ENCODE measurements at regions not wholly inside any gene's neighbourhood (a gene's known extent, or its start where the extent isn't known, plus 50 kb on each side); places are given as distances from the start of the nearest gene placed in this dataset.

- H3K4me1 ChIP-seq = no peaks in the 10 kb centered on the region
- H3K4me3 ChIP-seq = no peak overlapping the region
- H3K36me3 ChIP-seq = no peaks in the 10 kb centered on the region
- 91% methylated on average over 7 of the region's 7 CpGs for WGBS
- peaks cover 8% of the 10 kb centered on the region for H3K27me3 ChIP-seq
- no peak for DNase-seq (ENCODE audit: low spot score in 2 of 2)
- H3K9me3 ChIP-seq = no peaks in the 10 kb centered on the region
- TF ChIP-seq POLR2A (IDR thresholded peaks at IDR 0.05) = no peak
- TF ChIP-seq EP300 (IDR thresholded peaks at IDR 0.05) = no peak
- no peak for TF ChIP-seq CTCF (IDR thresholded peaks at IDR 0.05)
- TF ChIP-seq POLR2AphosphoS5 (IDR thresholded peaks at IDR 0.05) = no peak
- no peak overlapping the region for H3K27ac ChIP-seq
Measured at GRCh38 chr4:110294165-110294564, 95.8 kb upstream of the ELOVL6 start.

- 93% methylated on average over 20 of the region's 23 CpGs for WGBS
- Histone ChIP-seq H3K4me3 (no peak overlapping the region), H3K27ac (no peak overlapping the region), H3K9me3 (no peaks in the 10 kb centered on the region), H3K27me3 (peaks cover 8% of the 10 kb centered on the region), H3K36me3 (no peaks in the 10 kb centered on the region), H3K4me1 (no peaks in the 10 kb centered on the region)
- no peak for TF ChIP-seq EP300 (IDR thresholded peaks at IDR 0.05)
- no peak for TF ChIP-seq CTCF (IDR thresholded peaks at IDR 0.05)
- no peak for TF ChIP-seq POLR2A (IDR thresholded peaks at IDR 0.05)
- no peak for TF ChIP-seq POLR2AphosphoS5 (IDR thresholded peaks at IDR 0.05)
- DNase-seq (ENCODE audit: low spot score in 2 of 2) = no peak
Measured at GRCh38 chr4:110292994-110293744, 94.8 kb upstream of the ELOVL6 start.

- peaks cover 8% of the 10 kb centered on the region for H3K27me3 ChIP-seq
- H3K9me3 ChIP-seq = no peaks in the 10 kb centered on the region
- DNase-seq (ENCODE audit: low spot score in 2 of 2) = no peak
- no peak overlapping the region for H3K4me3 ChIP-seq
- H3K4me1 ChIP-seq = no peaks in the 10 kb centered on the region
- WGBS = 73% methylated on average over 1 of the region's 1 CpG
- no peak overlapping the region for H3K27ac ChIP-seq
- no peaks in the 10 kb centered on the region for H3K36me3 ChIP-seq
- TF ChIP-seq POLR2AphosphoS5 (IDR thresholded peaks at IDR 0.05) = no peak
- TF ChIP-seq CTCF (IDR thresholded peaks at IDR 0.05) = no peak
- TF ChIP-seq EP300 (IDR thresholded peaks at IDR 0.05) = no peak
- TF ChIP-seq POLR2A (IDR thresholded peaks at IDR 0.05) = no peak
Measured at GRCh38 chr4:110290511-110290910, 92.1 kb upstream of the ELOVL6 start.

GRCh38 chr4:110289601-110290100, 91.2 kb upstream of the ELOVL6 start:
- DNase-seq (ENCODE audit: low spot score in 2 of 2) = no peak
- WGBS = 88% methylated on average over 2 of the region's 2 CpGs
- no peaks in the 10 kb centered on the region for H3K36me3 ChIP-seq
- no peak for TF ChIP-seq POLR2AphosphoS5 (IDR thresholded peaks at IDR 0.05)
- TF ChIP-seq POLR2A (IDR thresholded peaks at IDR 0.05) = no peak
- no peak for TF ChIP-seq CTCF (IDR thresholded peaks at IDR 0.05)
- TF ChIP-seq EP300 (IDR thresholded peaks at IDR 0.05) = no peak
- peaks cover 4% of the 10 kb centered on the region for H3K27me3 ChIP-seq
- H3K4me3 ChIP-seq = no peak overlapping the region
- H3K4me1 ChIP-seq = no peaks in the 10 kb centered on the region
- H3K9me3 ChIP-seq = no peaks in the 10 kb centered on the region
- no peak overlapping the region for H3K27ac ChIP-seq

GRCh38 chr4:110287130-110287529, 88.7 kb upstream of the ELOVL6 start:
- H3K27me3 ChIP-seq = no peaks in the 10 kb centered on the region
- no peak overlapping the region for H3K4me3 ChIP-seq
- H3K4me1 ChIP-seq = no peaks in the 10 kb centered on the region
- no peak overlapping the region for H3K27ac ChIP-seq
- no peak for DNase-seq (ENCODE audit: low spot score in 2 of 2)
- no peaks in the 10 kb centered on the region for H3K36me3 ChIP-seq
- H3K9me3 ChIP-seq = no peaks in the 10 kb centered on the region
- TF ChIP-seq CTCF (IDR thresholded peaks at IDR 0.05) = no peak
- TF ChIP-seq POLR2AphosphoS5 (IDR thresholded peaks at IDR 0.05) = no peak
- no peak for TF ChIP-seq EP300 (IDR thresholded peaks at IDR 0.05)
- no peak for TF ChIP-seq POLR2A (IDR thresholded peaks at IDR 0.05)
- 16% methylated on average over 2 of the region's 2 CpGs for WGBS
